Skeletal muscle cell (primary cell): ENCODE measurements at regions not wholly inside any gene's neighbourhood (a gene's known extent, or its start where the extent isn't known, plus 50 kb on each side); places are given as distances from the start of the nearest gene placed in this dataset.
A peak's percentile ranks its signal among the peaks of the same experiment; 100 is the strongest.

Experiments used
- DNase-seq: peaks from one replicate; pipeline ENCODE4 v3.0.0-alpha.2; 2010; ENCODE audit warnings: low read depth
- H3K4me3 ChIP-seq: 2 replicates; pipeline ENCODE4 v1.5.1; 2011; ENCODE audit warnings: low read depth, mild to moderate bottlenecking, control low read depth, low read length, moderate library complexity

DNA sequence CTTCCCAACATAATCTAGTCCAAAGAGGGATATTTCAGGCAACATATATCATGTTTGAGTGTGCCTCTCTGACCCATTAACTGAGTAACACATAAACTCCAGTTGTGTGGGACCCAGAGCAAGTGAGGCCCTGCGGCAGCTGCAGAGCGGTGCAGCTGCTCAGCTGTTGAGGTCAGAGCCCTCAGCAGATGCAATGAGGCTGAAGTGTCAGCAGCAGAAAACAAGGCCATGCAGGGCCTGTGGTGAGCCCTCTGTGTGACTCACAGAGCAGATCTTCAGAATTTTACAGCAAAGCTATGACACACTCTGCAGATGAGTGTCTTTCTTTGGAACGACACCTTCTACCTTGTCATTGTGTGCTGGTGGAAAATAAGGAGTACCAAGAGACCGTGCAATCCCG, 168.5 kb downstream of the CBLN2 start:
- no peak overlapping the region for H3K4me3 ChIP-seq
- peak; percentile 66 for DNase-seq

GRCh38 chr18:72372076-72372475, 172.1 kb downstream of the CBLN2 start:
- no peak overlapping the region for H3K4me3 ChIP-seq
- DNase-seq, result no peak

- H3K4me3 ChIP-seq, result no peak overlapping the region
- DNase-seq, result no peak
Measured at GRCh38 chr18:72368308-72368707, 175.8 kb downstream of the CBLN2 start.

- DNase-seq, result no peak
- no peak overlapping the region for H3K4me3 ChIP-seq
Measured at GRCh38 chr18:72360634-72361033, 183.5 kb downstream of the CBLN2 start.

DNA sequence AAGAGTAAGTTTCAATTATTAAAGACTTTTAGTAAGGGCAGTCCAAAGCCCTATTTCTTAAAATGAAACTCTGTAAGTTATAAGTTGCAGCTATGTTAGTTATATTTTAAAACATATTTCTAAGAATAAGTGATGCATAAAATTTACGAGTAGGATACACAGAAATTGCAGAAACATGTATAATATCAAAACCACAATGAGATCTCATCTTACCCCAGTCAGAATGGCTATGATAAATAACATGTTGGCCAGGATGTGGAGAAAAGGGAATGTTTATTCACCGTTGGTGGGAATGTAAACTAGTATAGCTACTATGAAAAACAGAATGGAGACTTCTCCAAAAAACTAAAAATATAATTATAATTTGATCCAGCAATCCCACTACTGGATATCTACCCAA, 201.2 kb downstream of the CBLN2 start:
- no peak for DNase-seq
- H3K4me3 ChIP-seq, result no peak overlapping the region

DNA sequence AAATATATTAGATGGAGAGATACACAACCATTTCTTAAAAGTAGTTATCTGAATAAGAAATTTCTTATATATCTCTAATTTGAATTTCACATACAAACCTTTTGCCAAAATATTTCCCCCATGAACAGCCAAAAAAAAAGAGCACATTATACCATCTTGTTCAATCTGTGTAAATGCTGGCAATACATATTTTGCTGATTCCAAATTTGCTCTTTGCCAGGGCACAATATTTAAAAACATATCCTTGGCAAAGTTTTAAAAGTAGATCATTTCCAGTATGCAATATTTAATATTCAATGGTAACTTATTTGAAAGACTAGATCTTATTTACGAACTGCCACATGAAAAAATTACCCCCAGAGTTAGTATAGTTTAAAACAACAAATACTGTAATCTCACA, 204.2 kb downstream of the CBLN2 start:
- no peak for DNase-seq
- no peak overlapping the region for H3K4me3 ChIP-seq

GRCh38 chr18:72336786-72337185, 207.4 kb downstream of the CBLN2 start:
- H3K4me3 ChIP-seq, result no peak overlapping the region
- DNase-seq, result no peak

DNA sequence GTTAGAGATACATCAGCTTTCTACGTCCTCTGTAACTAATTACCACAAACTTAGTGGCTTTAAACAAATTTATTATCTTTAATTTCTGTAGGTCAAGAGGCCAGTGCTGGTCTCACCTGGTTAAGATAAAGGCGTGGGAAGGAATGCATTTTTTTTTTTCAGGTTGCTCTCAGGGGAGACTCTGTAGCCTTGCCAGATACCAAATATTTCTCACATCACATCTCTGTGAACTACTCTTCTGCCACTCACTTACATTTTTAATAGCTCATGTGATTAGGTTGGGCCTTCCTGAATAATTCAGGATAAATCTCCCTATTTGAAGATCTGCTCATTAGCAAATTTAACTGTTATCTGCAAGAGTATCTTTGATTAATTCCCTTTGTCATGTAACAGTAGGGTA, 214.6 kb downstream of the CBLN2 start:
- no peak for DNase-seq
- no peak overlapping the region for H3K4me3 ChIP-seq

GRCh38 chr18:72325307-72325706, 218.8 kb downstream of the CBLN2 start:
- no peak for DNase-seq
- H3K4me3 ChIP-seq, result no peak overlapping the region

- no peak overlapping the region for H3K4me3 ChIP-seq
- DNase-seq, result no peak
Measured at GRCh38 chr18:72324677-72325076, 219.5 kb downstream of the CBLN2 start.

DNA sequence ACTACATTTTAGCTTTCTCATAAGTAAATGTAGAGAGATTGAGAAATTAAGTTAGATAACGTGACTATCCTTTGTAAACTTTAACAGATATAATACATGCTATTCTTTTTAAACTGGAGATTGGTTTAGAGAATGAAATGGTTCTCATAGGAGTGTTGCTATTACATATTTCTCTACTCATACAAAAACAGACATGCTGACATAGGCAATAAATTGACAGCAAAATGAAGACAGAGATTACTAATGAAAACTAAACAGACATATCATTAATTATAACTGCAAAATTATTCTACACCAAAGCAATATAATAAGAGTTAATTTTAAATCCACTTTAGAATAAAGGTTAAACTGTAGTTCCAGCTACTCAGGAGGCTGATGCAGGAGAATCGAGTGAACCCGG, 227.6 kb downstream of the CBLN2 start:
- no peak for DNase-seq
- no peak overlapping the region for H3K4me3 ChIP-seq

DNA sequence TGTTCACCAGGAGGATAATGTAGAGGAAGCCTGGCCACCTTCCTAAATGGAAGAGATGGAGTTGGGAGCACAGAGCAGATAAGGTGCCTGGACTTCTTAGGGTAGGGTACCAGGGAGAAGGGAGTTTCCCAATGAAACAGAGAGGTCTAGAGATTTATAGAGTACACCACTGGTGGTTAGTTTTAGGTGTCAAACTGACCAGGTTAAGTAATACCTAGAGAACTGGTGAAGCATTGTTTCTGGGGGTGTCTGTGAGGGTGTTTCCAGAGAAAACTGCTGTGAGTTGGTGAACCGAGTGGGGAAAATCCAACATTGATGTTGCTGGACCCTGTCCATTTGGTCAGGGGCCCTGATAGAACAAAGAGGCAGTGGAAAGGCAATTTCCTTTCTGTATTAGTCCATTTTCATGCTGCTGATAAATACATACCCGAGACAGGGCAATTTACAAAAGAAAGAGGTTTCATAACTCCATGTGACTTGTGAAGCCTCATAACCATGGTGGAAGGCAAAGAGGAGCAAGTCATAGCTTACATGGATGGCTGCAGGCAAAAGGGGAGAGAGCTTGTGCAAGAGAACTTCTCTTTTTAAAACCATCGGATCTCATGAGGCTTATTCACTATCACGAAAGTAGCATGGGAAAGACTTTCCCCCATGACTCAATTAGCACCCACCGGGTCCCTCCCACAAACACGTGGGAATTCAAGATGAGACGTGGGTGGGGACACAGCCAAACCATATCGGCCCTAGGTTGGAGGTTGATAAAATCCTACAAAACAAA, 260.8 kb downstream of the CBLN2 start:
- DNase-seq, result no peak
- H3K4me3 ChIP-seq, result no peak overlapping the region

DNA sequence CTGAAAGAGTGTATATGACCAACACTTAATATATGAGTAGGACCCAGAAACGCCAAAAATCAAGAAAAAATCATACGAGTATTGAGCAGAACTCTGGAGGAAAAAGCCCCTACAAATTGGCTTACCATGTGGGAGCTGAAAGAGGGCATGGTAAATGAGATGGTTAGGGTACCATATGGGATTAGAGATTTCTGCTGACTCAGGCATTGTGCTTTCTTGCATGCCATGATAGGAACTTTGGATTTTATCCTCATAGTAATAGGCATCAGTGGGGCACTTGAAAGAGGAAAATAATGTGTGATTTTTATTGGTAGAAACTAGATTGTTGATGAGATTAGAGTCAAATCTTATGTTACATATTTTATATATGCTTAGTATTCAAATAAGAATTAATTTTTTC, 271.1 kb downstream of the CBLN2 start:
- H3K4me3 ChIP-seq, result no peak overlapping the region
- no peak for DNase-seq

DNA sequence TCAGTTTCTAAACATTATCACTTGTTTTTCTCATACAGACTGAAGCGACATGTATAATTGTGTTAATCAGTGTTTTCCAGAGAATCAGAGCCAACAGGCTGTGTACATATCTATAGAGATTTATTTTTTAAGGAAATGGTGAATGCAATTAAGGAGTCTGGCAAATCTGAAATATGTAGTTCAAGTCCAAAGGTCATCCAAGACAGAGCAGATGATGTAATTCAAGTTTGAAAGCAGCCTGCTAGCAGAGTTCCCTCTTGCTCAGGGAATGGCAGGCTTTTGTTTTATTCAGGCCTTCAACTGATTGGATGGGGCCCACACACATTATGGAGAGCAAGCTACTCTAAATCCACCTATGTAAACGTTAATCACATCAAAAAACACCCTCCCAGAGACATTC, 282.6 kb downstream of the CBLN2 start:
- no peak for DNase-seq
- no peak overlapping the region for H3K4me3 ChIP-seq

- no peak for DNase-seq
- H3K4me3 ChIP-seq, result no peak overlapping the region
Measured at GRCh38 chr18:72246076-72246475, 298.1 kb downstream of the CBLN2 start.

DNA sequence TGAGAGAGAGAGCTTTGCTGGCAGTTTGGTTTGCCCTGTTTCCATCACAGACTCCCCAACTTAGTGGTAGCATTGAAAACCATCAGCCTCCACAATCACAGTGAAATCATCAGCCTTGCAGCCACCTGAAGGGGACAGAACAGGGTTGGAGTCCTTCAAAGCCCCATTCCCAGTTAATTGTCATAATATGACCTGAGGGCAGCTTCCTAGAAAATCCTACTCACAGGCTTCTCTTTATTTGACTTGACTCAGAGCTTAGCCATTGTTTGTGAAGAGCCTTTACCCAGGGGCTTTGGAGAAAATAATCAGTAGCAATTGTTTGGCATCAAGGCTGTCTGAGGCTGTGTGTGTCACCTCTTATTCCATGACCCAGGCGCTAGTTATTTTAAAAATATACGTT, 308.7 kb downstream of the CBLN2 start:
- no peak overlapping the region for H3K4me3 ChIP-seq
- no peak for DNase-seq

DNA sequence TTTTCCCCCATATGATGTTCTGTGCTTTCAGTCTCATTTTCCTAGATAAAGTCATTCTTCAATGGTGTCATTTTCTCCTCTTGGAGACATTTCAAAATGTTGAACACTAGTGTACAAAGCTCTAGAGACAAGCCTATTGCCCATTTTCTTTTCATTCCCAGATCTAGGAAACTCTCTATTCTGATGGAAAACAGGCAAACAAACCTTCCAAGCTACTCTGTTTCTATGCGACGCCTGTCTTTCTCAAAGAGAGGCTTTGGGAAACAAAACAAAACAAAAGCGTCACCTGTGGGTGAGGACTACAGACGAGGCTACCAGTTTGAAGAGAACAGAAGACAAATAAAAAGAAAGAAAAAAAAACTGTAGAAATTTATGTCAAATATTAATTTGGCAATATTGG, 311.0 kb downstream of the CBLN2 start:
- H3K4me3 ChIP-seq, result no peak overlapping the region
- no peak for DNase-seq

- DNase-seq, result no peak
- H3K4me3 ChIP-seq, result no peak overlapping the region
Measured at GRCh38 chr18:72232644-72233043, 311.5 kb downstream of the CBLN2 start.

DNA sequence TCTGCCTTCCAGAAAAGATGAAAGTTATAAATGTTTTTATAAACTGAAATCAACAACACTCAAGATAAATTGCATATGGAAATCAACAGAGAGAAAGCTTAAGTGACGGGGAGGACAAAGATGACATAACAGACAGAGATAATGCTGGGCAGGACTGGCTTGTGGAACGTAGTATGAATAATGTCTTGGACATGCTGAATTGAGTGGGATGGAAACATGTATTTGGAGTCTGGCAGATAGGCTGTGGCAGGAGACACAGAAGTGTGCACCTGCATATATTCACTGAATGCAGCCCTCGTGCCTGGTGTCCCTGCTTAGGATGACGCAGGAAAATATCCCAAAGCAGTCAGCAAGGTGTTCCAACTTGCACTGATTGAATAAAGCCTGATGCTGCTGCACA, 318.2 kb downstream of the CBLN2 start:
- no peak for DNase-seq
- H3K4me3 ChIP-seq, result no peak overlapping the region

GRCh38 chr18:72223733-72224132, 320.4 kb downstream of the CBLN2 start:
- DNase-seq, result no peak
- H3K4me3 ChIP-seq, result no peak overlapping the region

GRCh38 chr18:72208920-72209676, 335.0 kb downstream of the CBLN2 start:
- no peak overlapping the region for H3K4me3 ChIP-seq
- DNase-seq, result no peak
